ENCODE measurements at regions not wholly inside any gene's neighbourhood (a gene's known extent, or its start where the extent isn't known, plus 50 kb on each side); places are given as distances from the start of the nearest gene placed in this dataset.
"Not testable (repeated sequence)": the region's sequence is repeated elsewhere in the genome, so short reads cannot be mapped to it uniquely, and the experiment has no call there.

GRCh38 chr6:157727629-157728182, 95.3 kb upstream of the SNX9 start:
- no peak for DNase-seq

DNA sequence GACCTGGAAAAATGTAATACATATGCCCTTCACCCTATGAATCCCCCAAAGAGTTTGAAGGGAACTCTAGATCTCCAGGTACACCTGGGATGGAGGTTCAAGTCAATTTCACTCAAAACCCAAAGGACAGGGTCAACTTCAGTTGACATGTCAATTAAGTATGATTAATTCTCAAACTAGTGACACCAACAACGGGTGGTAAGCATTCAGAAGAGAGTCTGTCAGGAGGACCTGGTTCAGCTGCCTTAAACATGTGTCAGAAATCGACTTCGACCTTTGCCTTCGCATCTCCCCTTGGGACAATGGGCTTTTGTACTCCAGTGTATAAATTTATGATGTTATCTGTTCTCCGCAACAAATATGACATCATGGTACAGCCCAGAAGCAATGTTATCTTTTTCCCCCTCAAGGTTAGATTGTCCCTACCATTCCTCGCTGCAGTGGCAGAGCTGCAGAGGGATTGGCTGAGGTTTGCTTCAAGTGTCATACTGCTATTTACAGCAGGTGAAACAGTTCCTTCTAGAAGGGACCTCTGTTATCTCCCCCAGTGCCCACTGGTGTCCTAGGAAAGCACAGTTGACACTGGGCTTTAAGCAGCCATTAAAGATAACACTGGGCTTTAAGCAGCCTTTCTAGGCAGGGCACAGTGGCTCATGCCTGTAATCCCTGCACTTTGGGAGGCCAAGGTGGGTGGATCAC, 94.7 kb upstream of the SNX9 start:
- no peak for DNase-seq

DNA sequence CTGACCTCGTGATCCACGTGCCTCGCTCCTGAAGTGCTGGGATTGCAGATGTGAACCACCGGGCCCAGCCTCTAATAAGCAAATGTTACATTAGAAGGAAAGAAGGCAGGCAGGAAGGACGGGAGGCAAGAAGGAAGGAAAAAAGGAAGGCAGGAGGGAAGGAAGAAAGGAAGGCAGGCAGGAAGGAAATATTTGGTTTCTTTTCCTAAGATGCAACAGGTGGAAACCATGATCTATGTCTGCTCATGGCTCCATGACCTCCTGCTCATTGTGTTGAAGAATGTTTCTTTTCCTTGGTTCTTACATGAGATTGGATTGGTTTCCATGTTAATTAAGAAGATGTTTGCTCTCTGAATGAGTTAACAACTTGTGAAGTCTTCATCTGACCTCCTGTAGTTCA, 91.8 kb upstream of the SNX9 start:
- no peak for DNase-seq

- no peak for DNase-seq
Measured at GRCh38 chr6:157732007-157732406, 91.0 kb upstream of the SNX9 start.

- DNase-seq: no peak
Measured at GRCh38 chr6:157732416-157733161, 90.5 kb upstream of the SNX9 start.

DNA sequence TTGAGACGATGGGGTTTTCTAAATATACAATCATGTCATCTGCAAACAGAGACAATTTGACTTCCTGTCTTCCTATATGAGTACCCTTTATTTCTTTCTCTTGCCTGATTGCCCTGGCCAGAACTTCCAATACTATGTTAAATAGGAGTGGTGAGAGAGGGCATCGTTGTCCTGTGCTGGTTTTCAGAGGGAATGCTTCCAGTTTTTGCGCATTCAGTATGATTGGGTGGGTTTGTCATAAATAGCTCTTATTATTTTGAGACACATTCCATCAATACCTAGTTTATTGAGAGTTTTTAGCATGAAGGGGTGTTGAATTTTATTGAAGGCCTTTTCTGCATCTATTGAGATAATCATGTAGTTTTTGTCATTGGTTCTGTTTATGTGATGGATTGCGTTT, 86.5 kb upstream of the SNX9 start:
- not testable (repeated sequence) for DNase-seq

DNA sequence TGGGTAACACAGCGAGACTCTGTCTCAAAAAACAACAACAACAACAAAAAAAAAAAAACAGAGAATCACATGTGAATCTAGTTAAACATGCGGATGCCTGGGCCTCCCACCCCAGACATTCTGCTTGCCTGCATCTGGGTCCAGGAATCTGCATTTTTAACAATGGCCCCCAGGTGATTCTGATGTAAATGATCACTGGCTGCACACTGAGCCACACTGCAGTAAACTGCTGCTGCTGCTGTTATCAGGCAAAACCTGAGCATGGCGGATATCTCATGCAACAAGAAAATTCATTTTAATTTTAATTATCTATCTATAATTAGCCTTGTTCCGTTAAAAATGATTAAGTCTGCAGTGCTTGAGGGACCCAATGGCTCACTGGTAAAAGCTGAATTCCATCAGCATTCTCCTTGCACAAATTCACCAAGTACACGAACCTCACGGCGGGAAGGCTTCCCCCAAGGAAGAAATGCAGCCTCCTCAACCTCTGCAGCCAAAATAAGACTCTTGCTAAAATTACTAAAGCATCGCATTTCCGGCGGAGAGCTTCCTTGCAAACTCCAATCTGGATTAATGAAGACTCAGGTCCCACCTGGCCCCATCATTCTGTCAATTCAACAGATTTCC, 81.6 kb upstream of the SNX9 start:
- no peak for DNase-seq

DNA sequence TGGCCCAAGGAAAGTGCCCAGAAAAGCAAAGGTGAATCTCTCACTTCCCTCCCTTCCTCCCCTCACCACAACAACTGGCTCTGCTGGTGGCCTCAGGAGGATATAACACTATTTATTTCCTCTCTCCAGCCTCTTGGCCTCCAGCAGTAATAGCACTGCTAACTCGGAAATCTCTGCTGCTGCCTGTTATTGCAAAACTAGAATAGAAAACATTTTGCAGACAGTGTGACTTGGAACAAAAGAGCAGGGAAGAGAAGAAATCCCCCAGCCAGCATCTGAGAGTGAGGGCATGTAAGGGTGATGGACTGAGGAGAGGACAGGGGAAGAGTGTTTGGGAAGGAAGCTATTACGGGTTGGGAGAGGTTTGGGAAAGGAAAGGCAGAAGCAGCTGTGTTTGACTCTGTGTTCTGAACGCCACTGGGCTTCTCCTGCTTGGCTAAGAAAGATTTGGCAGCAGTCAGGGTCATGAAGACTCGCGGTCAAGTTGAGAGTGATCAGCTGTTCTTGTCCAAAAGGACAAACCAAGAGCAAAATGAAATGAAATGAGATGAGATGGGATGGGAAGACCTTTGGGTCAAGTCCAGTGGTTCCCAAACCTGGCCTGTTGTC, 81.0 kb upstream of the SNX9 start:
- no peak for DNase-seq

GRCh38 chr6:157744102-157744601, 78.9 kb upstream of the SNX9 start:
- DNase-seq: no peak

- no peak for DNase-seq
Measured at GRCh38 chr6:157746897-157747296, 76.1 kb upstream of the SNX9 start.

DNA sequence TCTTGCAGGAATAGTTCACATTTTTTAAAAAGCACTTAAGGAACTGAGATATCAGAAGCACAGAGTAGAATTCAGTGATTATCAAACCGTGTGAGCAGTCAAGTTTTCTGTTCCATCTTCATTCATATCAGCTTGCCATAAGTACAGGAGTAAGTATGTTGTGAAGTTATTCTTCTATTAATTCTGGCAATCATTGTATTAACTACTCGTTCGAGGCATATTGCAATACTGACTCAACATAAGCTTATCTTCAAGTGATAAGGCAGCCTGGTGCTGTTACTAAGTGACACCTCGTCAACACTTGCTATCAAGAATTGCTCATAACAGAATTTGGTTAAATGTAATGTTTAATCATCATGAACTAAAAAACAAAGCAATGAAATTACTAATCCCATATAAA, 75.7 kb upstream of the SNX9 start:
- DNase-seq: no peak

- no peak for DNase-seq
Measured at GRCh38 chr6:157748839-157749571, 74.0 kb upstream of the SNX9 start.

DNA sequence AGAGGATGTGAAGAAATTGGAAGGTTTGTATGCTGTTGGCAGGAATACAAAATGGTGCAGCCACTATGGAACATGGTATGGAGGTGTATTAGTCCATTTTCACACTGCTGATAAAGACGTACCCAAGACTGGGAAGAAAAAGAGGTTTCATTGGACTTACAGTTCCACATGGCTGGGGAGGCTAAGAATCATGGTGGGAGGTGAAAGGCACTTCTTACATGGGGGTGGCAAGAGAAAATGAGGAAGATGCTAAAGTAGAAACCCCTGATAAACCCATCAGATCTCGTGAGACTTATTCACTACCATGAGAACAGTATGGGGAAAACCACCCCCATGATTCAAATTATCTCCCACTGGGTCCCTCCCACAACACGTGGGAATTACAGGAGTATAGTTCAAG, 72.1 kb upstream of the SNX9 start:
- DNase-seq: not testable (repeated sequence)

DNA sequence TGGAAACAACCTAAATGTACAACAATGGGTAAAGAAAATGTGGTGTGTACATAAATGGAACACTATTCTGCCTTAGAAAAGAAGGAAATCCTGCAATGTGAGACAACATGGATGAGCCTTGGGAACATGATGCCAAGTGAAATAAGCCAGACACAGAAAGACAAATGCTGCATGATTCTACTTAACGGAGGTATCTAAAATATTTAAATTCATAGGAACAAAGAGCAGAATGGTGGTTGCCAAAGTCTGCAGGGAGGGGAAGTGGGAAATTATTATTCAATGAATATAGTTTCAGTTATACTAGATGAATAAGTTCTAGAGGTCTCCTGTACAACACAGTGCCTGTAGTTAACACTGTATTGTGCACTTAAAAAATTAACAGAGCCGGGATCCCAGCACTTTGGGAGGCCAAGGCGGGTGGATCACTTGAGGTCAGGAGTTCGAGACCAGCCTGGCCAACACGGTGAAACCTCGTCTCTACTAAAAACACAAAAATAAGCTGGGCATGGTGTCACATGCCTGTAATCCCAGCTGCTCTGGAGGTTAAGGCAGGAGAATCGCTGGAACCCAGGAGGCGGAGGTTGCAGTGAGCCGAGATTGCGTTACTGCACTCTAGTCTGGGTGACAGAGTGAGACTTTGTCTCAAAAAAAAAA, 71.4 kb upstream of the SNX9 start:
- no peak for DNase-seq

GRCh38 chr6:157752879-157753278, 70.2 kb upstream of the SNX9 start:
- not testable (repeated sequence) for DNase-seq

DNA sequence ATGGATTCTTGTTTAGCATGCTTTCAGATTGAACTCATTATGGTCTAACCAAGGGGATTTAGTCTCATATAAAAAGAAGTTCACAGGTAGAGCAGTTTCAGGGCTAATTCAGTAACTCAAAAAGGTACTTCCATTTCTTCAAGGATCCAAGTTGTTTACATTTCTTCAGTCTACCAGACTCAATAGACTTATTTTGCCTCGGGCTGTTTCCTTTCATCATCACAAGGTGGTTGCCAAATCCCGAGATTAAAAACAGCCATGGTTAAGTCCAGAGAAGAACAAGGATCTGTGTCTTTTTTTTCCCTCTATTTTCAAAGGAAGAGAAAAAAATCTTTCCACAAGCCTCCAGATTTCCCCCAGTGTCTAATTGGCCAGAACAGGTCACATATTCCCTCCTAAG, 69.8 kb upstream of the SNX9 start:
- no peak for DNase-seq

DNA sequence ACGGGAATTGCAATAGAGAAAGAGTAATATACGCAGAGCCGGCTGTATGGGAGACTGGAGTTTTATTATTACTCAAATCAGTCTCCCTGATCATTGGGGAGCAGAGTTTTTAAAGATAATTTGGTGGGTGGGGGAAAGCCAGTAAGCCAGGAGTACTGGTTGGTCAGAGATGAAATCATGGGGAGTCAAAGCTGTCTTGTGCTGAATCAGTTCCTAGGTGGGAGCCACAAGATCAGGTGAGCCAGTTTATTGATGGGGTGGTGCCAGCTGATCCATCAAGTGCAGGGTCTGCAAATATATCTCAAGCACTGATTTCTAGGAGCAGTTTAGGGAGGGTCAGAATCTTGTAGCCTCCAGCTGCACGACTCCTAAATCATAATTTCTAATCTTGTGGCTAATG, 69.2 kb upstream of the SNX9 start:
- not testable (repeated sequence) for DNase-seq

DNA sequence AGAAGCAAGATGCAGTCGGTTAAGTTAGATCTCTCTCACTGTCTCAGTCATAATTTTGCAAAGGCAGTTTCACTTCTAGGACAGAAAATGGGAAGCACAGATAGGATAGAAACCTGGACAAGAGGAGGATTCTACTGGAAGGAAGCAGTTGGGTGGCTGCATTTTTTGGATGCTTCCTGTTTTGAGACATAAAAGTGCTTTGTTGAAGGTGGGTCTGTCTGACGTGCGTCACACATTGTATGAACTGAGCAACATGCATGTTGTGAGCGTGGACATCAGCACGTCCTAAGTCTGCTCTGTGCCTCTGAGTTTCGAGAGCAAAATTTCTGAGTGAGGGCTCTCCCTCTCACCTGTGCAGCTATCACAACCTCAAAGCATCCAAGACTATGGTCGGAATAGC, 68.7 kb upstream of the SNX9 start:
- no peak for DNase-seq

DNA sequence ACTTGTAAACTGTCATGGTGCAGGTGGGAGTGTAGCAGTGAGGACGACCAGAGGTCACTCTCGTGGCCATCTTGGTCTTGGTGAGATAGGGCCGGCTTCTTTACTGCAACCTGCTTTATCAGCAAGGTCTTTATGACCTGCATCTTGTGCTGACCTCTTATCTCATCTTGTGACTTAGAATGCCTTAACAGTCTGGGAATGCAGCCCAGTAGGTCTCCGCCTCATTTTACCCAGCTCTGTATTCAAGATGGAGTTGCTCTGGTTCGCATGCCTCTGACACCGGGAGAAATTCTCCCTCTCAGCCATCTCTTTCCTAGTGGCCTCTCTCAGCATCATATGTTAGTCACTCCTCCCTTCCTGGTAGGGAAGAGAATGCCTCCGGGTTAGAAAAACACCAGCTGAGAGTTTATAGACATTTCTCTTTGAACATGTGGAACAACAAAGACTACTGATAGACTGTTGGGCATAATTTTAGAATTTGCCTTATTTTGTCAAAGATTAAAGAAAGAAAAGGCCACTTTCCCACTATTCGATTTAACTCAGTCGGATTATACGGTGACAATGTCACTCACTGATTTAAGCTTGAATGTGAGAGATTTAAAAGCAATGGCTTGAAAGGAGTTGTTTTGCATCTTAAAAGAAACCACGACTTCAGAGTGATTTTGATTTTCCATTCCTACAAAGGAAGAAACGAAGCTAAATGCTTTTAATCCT, 67.9 kb upstream of the SNX9 start:
- DNase-seq: no peak

- DNase-seq: peak; percentile 55
Measured at GRCh38 chr6:157755746-157756411, 67.2 kb upstream of the SNX9 start.

Data from activated T-cell treated with anti-CD3 and anti-CD28 coated beads, Interleukin-2, amount 50 U/mL, for 1 hour (primary cell).